GM21786 (cell line): ENCODE measurements at regions not wholly inside any gene's neighbourhood (a gene's known extent, or its start where the extent isn't known, plus 50 kb on each side); places are given as distances from the start of the nearest gene placed in this dataset.

Source experiments
- ATAC-seq: cut with Tn5 transposase; IDR thresholded peaks from one replicate; pipeline ENCODE4 v1.9.1; 2021; ENCODE audit not compliant: unreplicated experiment

GRCh38 chr12:89111964-89112363 is 240.3 kb downstream of the DUSP6 start:
- no peak for ATAC-seq

GRCh38 chr12:89108265-89108664 is 244.0 kb downstream of the DUSP6 start:
- no peak for ATAC-seq

- no peak for ATAC-seq
These were observed 245.4 kb downstream of the DUSP6 start for GRCh38 chr12:89106950-89107349.

GRCh38 chr12:89105243-89105642 is 247.1 kb downstream of the DUSP6 start:
- ATAC-seq: no peak

- no peak for ATAC-seq
These were observed 248.5 kb downstream of the DUSP6 start for GRCh38 chr12:89103831-89104230.

- no peak for ATAC-seq
These were observed 250.9 kb downstream of the DUSP6 start for GRCh38 chr12:89101440-89101839.

- ATAC-seq: no peak
These were observed 253.7 kb downstream of the DUSP6 start for GRCh38 chr12:89098441-89099112.

GRCh38 chr12:89092297-89092696 is 260.0 kb downstream of the DUSP6 start:
- ATAC-seq: no peak

- ATAC-seq: no peak
These were observed 260.9 kb downstream of the DUSP6 start for GRCh38 chr12:89091293-89091841.

- no peak for ATAC-seq
These were observed 263.0 kb downstream of the DUSP6 start for GRCh38 chr12:89089264-89089663.

- no peak for ATAC-seq
These were observed 264.4 kb downstream of the DUSP6 start for GRCh38 chr12:89087876-89088275.

- ATAC-seq: no peak
These were observed 265.0 kb downstream of the DUSP6 start for GRCh38 chr12:89087149-89087825.

- no peak for ATAC-seq
These were observed 266.9 kb downstream of the DUSP6 start for GRCh38 chr12:89085421-89085820.

- no peak for ATAC-seq
These were observed 267.6 kb downstream of the DUSP6 start for GRCh38 chr12:89084751-89085150.

GRCh38 chr12:89083491-89083890 is 268.8 kb downstream of the DUSP6 start:
- no peak for ATAC-seq

- no peak for ATAC-seq
These were observed 269.9 kb downstream of the DUSP6 start for GRCh38 chr12:89082370-89082753.

GRCh38 chr12:89081719-89082369 is 270.5 kb downstream of the DUSP6 start:
- ATAC-seq: no peak

GRCh38 chr12:89080793-89081465 is 271.4 kb downstream of the DUSP6 start:
- no peak for ATAC-seq

GRCh38 chr12:89075880-89076540 is 276.3 kb downstream of the DUSP6 start:
- no peak for ATAC-seq

- no peak for ATAC-seq
These were observed 278.6 kb downstream of the DUSP6 start for GRCh38 chr12:89073659-89074058.

- ATAC-seq: no peak
These were observed 279.3 kb downstream of the DUSP6 start for GRCh38 chr12:89073027-89073398.
